ENCODE measurements at regions not wholly inside any gene's neighbourhood (a gene's known extent, or its start where the extent isn't known, plus 50 kb on each side); places are given as distances from the start of the nearest gene placed in this dataset.

DNA sequence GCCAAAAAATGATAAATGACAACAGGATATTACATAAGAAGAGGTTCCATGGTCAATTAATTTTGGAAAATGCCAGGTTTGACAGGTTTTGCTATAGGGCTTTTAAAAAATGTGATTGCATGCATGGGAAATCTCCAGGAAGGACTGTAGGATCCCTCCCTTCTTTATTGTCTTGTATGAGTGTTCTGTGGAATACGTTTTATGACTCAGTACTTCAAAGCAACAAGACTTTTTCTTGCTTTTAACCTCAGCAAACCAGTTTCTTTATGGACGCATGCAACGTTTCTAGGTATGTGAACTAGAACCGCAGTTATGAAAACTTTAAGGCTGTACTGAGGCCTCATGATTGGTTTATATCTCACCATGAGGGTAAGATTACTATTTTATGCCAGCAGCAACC is 76.6 kb upstream of the NTRK2 start:
- DNase-seq = no peak

DNA sequence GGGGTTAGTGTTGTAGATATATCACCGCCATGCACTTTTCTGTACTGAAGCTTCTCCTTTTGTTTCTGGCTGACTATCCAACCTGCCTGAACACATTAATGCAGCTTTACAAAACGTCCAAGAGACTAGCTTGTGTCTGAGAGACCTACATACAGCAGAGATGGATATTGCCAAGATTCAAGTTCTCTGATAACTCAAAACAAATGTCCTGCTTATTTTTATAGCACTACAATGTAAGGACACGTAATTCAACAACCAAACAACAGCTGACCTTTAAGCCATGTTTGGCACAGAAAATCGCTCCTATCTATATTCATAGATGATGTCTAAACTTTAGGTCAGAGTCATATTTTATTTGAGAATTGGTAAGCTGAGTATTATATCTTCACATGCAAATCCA is 76.2 kb upstream of the NTRK2 start:
- DNase-seq = no peak

DNA sequence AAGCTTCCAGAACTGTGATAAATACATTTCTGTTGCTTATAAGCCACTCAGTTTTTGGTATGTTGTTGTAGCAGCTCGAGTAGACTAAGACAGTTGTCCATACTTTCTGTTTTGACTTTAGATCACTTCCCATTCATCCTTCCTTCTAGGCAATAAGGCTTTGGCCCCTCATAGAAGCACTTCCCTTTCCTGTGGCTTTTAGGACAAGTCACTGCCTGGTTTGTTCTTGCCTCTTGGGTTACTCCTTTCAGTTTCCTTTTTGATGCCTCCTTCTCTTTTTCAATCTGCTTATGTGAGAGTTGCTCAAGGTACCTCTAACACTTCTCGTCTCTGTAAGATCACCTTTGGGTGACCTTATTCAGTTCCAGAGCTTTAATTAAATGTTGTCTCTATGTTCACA is 72.4 kb upstream of the NTRK2 start:
- no peak for DNase-seq

- no peak for DNase-seq
Observed at GRCh38 chr9:84598921-84599636, 70.5 kb upstream of the NTRK2 start.

DNA sequence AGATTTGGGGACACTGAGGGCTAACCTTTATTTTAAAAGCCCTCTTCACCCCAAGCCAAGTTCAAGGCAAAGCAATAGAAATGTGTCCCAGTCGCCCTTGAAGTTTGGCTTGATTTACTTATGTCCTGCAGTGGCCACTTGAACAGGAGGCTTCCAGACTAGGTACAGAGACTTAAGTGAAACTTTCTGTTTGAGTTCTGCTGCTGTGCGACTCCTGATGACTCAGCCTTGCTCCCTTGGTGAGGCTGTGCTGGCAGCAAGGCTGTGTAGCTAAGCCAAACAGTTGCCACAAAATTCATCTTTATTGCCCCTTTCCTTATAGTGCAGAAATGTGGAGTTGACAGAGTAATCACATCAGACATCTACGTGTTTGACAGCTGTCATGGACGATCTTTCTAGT is 68.8 kb upstream of the NTRK2 start:
- DNase-seq = no peak

- DNase-seq = no peak
Observed at GRCh38 chr9:84604223-84604622, 65.3 kb upstream of the NTRK2 start.

- no peak for DNase-seq
Observed at GRCh38 chr9:84609779-84610178, 59.8 kb upstream of the NTRK2 start.

- no peak for DNase-seq
Observed at GRCh38 chr9:84613431-84613830, 56.1 kb upstream of the NTRK2 start.

DNA sequence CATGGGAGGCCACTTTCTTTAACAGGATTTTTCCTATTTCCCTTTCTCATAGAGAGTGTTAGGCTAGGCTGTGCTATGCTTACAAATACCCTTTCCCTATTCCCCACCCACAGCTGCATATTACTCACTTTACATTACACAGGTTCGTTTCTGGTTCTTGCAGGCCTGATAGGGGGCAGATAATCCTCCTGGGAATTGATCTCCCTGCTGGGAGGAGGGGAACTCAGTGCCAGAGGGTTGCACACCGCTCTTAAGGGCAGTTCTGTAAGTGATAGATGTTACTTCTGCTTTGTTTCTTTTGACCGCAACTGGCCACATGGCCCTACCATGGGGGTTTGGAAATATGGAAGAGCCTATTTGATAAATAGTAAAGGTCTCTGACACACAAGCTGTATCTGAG is 54.0 kb upstream of the NTRK2 start:
- DNase-seq = no peak

- no peak for DNase-seq
Observed at GRCh38 chr9:84617411-84618029, 52.0 kb upstream of the NTRK2 start.
